NCI-H82 treated with DMSO at 0.1 percent for 48 hours (cell line): ENCODE measurements at regions not wholly inside any gene's neighbourhood (a gene's known extent, or its start where the extent isn't known, plus 50 kb on each side); places are given as distances from the start of the nearest gene placed in this dataset.
"Not testable (repeated sequence)": the region's sequence is repeated elsewhere in the genome, so short reads cannot be mapped to it uniquely, and the experiment has no call there.

Experiments used
- DNase-seq: peaks from one replicate; lab custom pipeline; 2025; ENCODE audit not compliant: unreplicated experiment; lab: John Stamatoyannopoulos, UW

- no peak for DNase-seq
Measured at GRCh38 chr10:37576154-37576553, 281.3 kb downstream of the ZNF248 start.

GRCh38 chr10:37572206-37572605 lies 285.2 kb downstream of the ZNF248 start:
- no peak for DNase-seq

GRCh38 chr10:37566332-37566731 lies 291.1 kb downstream of the ZNF248 start:
- DNase-seq, result no peak

- no peak for DNase-seq
Measured at GRCh38 chr10:37563715-37564108, 293.7 kb downstream of the ZNF248 start.

- DNase-seq, result no peak
Measured at GRCh38 chr10:37563107-37563714, 294.2 kb downstream of the ZNF248 start.

GRCh38 chr10:37552881-37553280 lies 304.5 kb downstream of the ZNF248 start:
- no peak for DNase-seq

GRCh38 chr10:37549054-37549453 lies 308.4 kb downstream of the ZNF248 start:
- DNase-seq, result no peak

- DNase-seq, result no peak
Measured at GRCh38 chr10:37535459-37536246, 321.8 kb downstream of the ZNF248 start.

- no peak for DNase-seq
Measured at GRCh38 chr10:37534166-37534565, 323.2 kb downstream of the ZNF248 start.

- DNase-seq, result not testable (repeated sequence)
Measured at GRCh38 chr10:37525410-37525809, 332.0 kb downstream of the ZNF248 start.

GRCh38 chr10:37520488-37520887 lies 336.9 kb downstream of the ZNF248 start:
- no peak for DNase-seq

- DNase-seq, result not testable (repeated sequence)
Measured at GRCh38 chr10:37510520-37510919, 346.9 kb downstream of the ZNF248 start.

- no peak for DNase-seq
Measured at GRCh38 chr10:37496061-37496460, 361.3 kb downstream of the ZNF248 start.

- no peak for DNase-seq
Measured at GRCh38 chr10:37495415-37495814, 362.0 kb downstream of the ZNF248 start.

GRCh38 chr10:37493185-37493796 lies 364.1 kb downstream of the ZNF248 start:
- DNase-seq, result not testable (repeated sequence)

GRCh38 chr10:37490266-37490665 lies 364.9 kb downstream of the ANKRD30A start:
- no peak for DNase-seq

- peak; percentile 31 for DNase-seq
Measured at GRCh38 chr10:37489658-37490003, 364.2 kb downstream of the ANKRD30A start.

- DNase-seq, result no peak
Measured at GRCh38 chr10:37488792-37489657, 363.6 kb downstream of the ANKRD30A start.

GRCh38 chr10:37480596-37480995 lies 355.2 kb downstream of the ANKRD30A start:
- not testable (repeated sequence) for DNase-seq

GRCh38 chr10:37479469-37479868 lies 354.1 kb downstream of the ANKRD30A start:
- DNase-seq, result peak; percentile 17

- DNase-seq, result no peak
Measured at GRCh38 chr10:37478381-37478780, 353.0 kb downstream of the ANKRD30A start.
